HG03135 (cell line): ENCODE measurements at regions not wholly inside any gene's neighbourhood (a gene's known extent, or its start where the extent isn't known, plus 50 kb on each side); places are given as distances from the start of the nearest gene placed in this dataset.
"Not testable (repeated sequence)": the region's sequence is repeated elsewhere in the genome, so short reads cannot be mapped to it uniquely, and the experiment has no call there.

Experiments
- ATAC-seq: cut with Tn5 transposase; IDR thresholded peaks from one replicate; pipeline ENCODE4 v1.9.1; 2021; ENCODE audit warnings: mild to moderate bottlenecking, moderate library complexity; ENCODE audit not compliant: unreplicated experiment

GRCh38 chr2:8121022-8121825 is 560.6 kb upstream of the ID2 start:
- ATAC-seq: no peak

- ATAC-seq: no peak
Observed at GRCh38 chr2:8121826-8122513, 559.9 kb upstream of the ID2 start.

- no peak for ATAC-seq
Observed at GRCh38 chr2:8122520-8122919, 559.3 kb upstream of the ID2 start.

- ATAC-seq: no peak
Observed at GRCh38 chr2:8123464-8123863, 558.4 kb upstream of the ID2 start.

- no peak for ATAC-seq
Observed at GRCh38 chr2:8125741-8126711, 555.8 kb upstream of the ID2 start.

GRCh38 chr2:8126783-8127182 is 555.1 kb upstream of the ID2 start:
- ATAC-seq: no peak

GRCh38 chr2:8131423-8131822 is 550.4 kb upstream of the ID2 start:
- not testable (repeated sequence) for ATAC-seq

- ATAC-seq: no peak
Observed at GRCh38 chr2:8132351-8132831, 549.5 kb upstream of the ID2 start.

- ATAC-seq: no peak
Observed at GRCh38 chr2:8132879-8133278, 549.0 kb upstream of the ID2 start.

- no peak for ATAC-seq
Observed at GRCh38 chr2:8133363-8133762, 548.5 kb upstream of the ID2 start.

GRCh38 chr2:8133913-8134472 is 547.9 kb upstream of the ID2 start:
- ATAC-seq: no peak

GRCh38 chr2:8134473-8134932 is 547.4 kb upstream of the ID2 start:
- ATAC-seq: no peak

- no peak for ATAC-seq
Observed at GRCh38 chr2:8134985-8135682, 546.7 kb upstream of the ID2 start.

GRCh38 chr2:8137801-8138200 is 544.1 kb upstream of the ID2 start:
- no peak for ATAC-seq

- no peak for ATAC-seq
Observed at GRCh38 chr2:8138525-8138922, 543.3 kb upstream of the ID2 start.

GRCh38 chr2:8138923-8139667 is 542.8 kb upstream of the ID2 start:
- no peak for ATAC-seq

GRCh38 chr2:8139668-8140200 is 542.1 kb upstream of the ID2 start:
- no peak for ATAC-seq

- ATAC-seq: no peak
Observed at GRCh38 chr2:8141079-8141707, 540.7 kb upstream of the ID2 start.

GRCh38 chr2:8141780-8142179 is 540.1 kb upstream of the ID2 start:
- no peak for ATAC-seq
